Breast epithelium (tissue), 4 donors: ENCODE measurements at regions not wholly inside any gene's neighbourhood (a gene's known extent, or its start where the extent isn't known, plus 50 kb on each side); places are given as distances from the start of the nearest gene placed in this dataset.

ENCODE experiments used
- DNase-seq, 2 donors: peaks; one replicate each; pipeline ENCODE4 v3.0.0-alpha.2; 2019; ENCODE audit warnings: low spot score in 2 of 2
- H3K27ac ChIP-seq, 2 donors: fragments of 200-600 bp; sonication (generic) in 1 of 2; one replicate each; pipeline ENCODE4 v1.5.1; 2016 to 2019; ENCODE audit warnings: mild to moderate bottlenecking in 1 of 2
- H3K27me3 ChIP-seq, 2 donors: fragments of 200-600 bp; sonication (generic) in 1 of 2; one replicate each; pipeline versions ENCODE4 v1.5.1 to v1.6.0; 2017 to 2019; ENCODE audit warnings: control low read depth in 1 of 2, mild to moderate bottlenecking in 1 of 2
- H3K36me3 ChIP-seq: fragments of 200-600 bp; one replicate; pipeline ENCODE4 v1.5.1; 2019
- H3K4me1 ChIP-seq, 2 donors: fragments of 200-600 bp; sonication (generic); one replicate each; pipeline ENCODE4 v1.5.1; 2016 to 2019; ENCODE audit warnings: control low read depth in 1 of 2
- H3K4me3 ChIP-seq, 3 donors: fragments of 200-600 bp; sonication (generic); 1 replicate in 2 of 3; 2 replicates in 1 of 3; pipeline ENCODE4 v1.5.1; 2016 to 2019; ENCODE audit warnings: mild to moderate bottlenecking in 3 of 3, moderate library complexity in 2 of 3
- H3K9me3 ChIP-seq, 2 donors: fragments of 200-600 bp; sonication (generic) in 1 of 2; one replicate each; pipeline ENCODE4 v1.5.1; 2016 to 2019; ENCODE audit warnings: control low read depth in 1 of 2
- CTCF ChIP-seq, 3 donors: fragments of 450-650 bp; IDR thresholded peaks; one replicate each; pipeline ENCODE4 v1.5.1; 2016 to 2017; ENCODE audit warnings: antibody characterized with exemption in 3 of 3, mild to moderate bottlenecking in 3 of 3, moderate library complexity in 3 of 3
- POLR2A ChIP-seq: fragments of 450-650 bp; IDR thresholded peaks from one replicate; pipeline ENCODE4 v1.6.1; 2016; ENCODE audit warnings: antibody characterized with exemption, mild to moderate bottlenecking, moderate library complexity
- POLR2AphosphoS5 ChIP-seq, 3 donors: sonication (generic); formaldehyde crosslinking; IDR thresholded peaks; one replicate each; pipeline ENCODE4 v1.6.1; 2017; ENCODE audit warnings: antibody characterized with exemption in 3 of 3
- intact Hi-C: fragments of 100-400 bp; cut with DNase I; formaldehyde crosslinking; loops from one replicate; pipeline ENCODE4 v1.15.1; 2023; ENCODE audit warnings: low total_unique reads

- intact Hi-C loops = no loop called here
- Histone ChIP-seq H3K9me3 (no peaks in the 10 kb centered on the region), H3K27ac (no peak overlapping the region), H3K4me3 (no peak overlapping the region), H3K27me3 (peaks cover 0 to 14% of the 10 kb centered on the region in 2 donors), H3K36me3 (no peaks in the 10 kb centered on the region), H3K4me1 (no peaks in the 10 kb centered on the region)
- DNase-seq = peak; percentile 19 to 49
- no peak for TF ChIP-seq CTCF (IDR thresholded peaks at IDR 0.05)
- no peak for TF ChIP-seq POLR2AphosphoS5 (IDR thresholded peaks at IDR 0.05)
- no peak for TF ChIP-seq POLR2A
These were observed 51.2 kb upstream of the RPS6KA3 start for GRCh38 chrX:20317873-20318272.
